Panc1 (cell line): ENCODE measurements at regions not wholly inside any gene's neighbourhood (a gene's known extent, or its start where the extent isn't known, plus 50 kb on each side); places are given as distances from the start of the nearest gene placed in this dataset.

Experiments used
- ATAC-seq: fragments of 200-7000 bp; cut with Tn5 transposase; 2 replicates; pipeline ENCODE4 v1.9.1; 2020; ENCODE audit warnings: mild to moderate bottlenecking, moderate library complexity
- BruUV-seq: library from RNA; stranded (reverse); fragments of 400-500 nt; replicated peaks from 2 replicates; lab custom pipeline; 2021; lab: Mats Ljungman, UMichigan
- CTCF ChIA-PET: fragments of 300-600 bp; sonication (Branson Sonifier 250); formaldehyde crosslinking; loops from one replicate; lab custom pipeline; 2022; ENCODE audit warnings: antibody characterized with exemption; lab: Charles Lee
- POLR2A ChIA-PET: fragments of 300-600 bp; sonication (Branson Sonifier 250); formaldehyde crosslinking; loops from one replicate; lab custom pipeline; 2022; ENCODE audit warnings: antibody characterized with exemption; lab: Charles Lee
- DNase-seq: peaks from one replicate; pipeline ENCODE4 v3.0.0-alpha.2; 2010; ENCODE audit warnings: low read depth, low spot score
- H3K27ac ChIP-seq: 2 replicates; pipeline ENCODE4 v1.5.1; 2011; ENCODE audit warnings: mild to moderate bottlenecking, low read length, inconsistent platforms
- H3K27me3 ChIP-seq: fragments of 200-500 bp; sonication (Bioruptor generic); 2 replicates; pipeline ENCODE4 v1.6.0; 2014; ENCODE audit warnings: low read length, inconsistent platforms; ENCODE audit not compliant: control insufficient read depth, insufficient read depth
- H3K36me3 ChIP-seq: fragments of 200-500 bp; sonication (Bioruptor generic); 2 replicates; pipeline ENCODE4 v1.5.1; 2014; ENCODE audit warnings: inconsistent platforms, mild to moderate bottlenecking, low read length, moderate library complexity; ENCODE audit not compliant: control insufficient read depth, insufficient read depth
- H3K4me1 ChIP-seq: 2 replicates; pipeline ENCODE4 v1.5.1; 2011; ENCODE audit warnings: inconsistent platforms, mild to moderate bottlenecking, low read length, moderate library complexity; ENCODE audit not compliant: control insufficient read depth, insufficient read depth
- H3K4me3 ChIP-seq, 2 experiments: 2 replicates each; pipeline ENCODE4 v1.5.1; 2011 to 2012; ENCODE audit warnings: low read depth in 2 of 2, low read length in 2 of 2, mild to moderate bottlenecking in 2 of 2, inconsistent platforms in 1 of 2, moderate library complexity in 1 of 2
- H3K9me3 ChIP-seq: fragments of 200-500 bp; sonication (Bioruptor generic); 2 replicates; pipeline ENCODE4 v1.5.1; 2014; ENCODE audit warnings: low read depth, mild to moderate bottlenecking, inconsistent platforms, low read length, moderate library complexity; ENCODE audit not compliant: control insufficient read depth, insufficient read depth
- CTCF ChIP-seq: fragments of 450-650 bp; IDR thresholded peaks from 2 replicates; pipeline ENCODE4 v1.5.1; 2017; ENCODE audit warnings: mild to moderate bottlenecking
- POLR2AphosphoS5 ChIP-seq: IDR thresholded peaks from 2 replicates; pipeline ENCODE4 v1.6.1; 2012; ENCODE audit warnings: mild to moderate bottlenecking, low read depth, low read length, moderate library complexity
- REST ChIP-seq, 2 experiments: IDR thresholded peaks; 2 replicates each; pipeline ENCODE4 v1.6.1; 2011 to 2012; ENCODE audit warnings: low read depth in 2 of 2, control low read depth in 1 of 2, low read length in 1 of 2, mild to moderate bottlenecking in 1 of 2, moderate library complexity in 1 of 2; ENCODE audit not compliant: insufficient read depth in 1 of 2
- SIN3A ChIP-seq: IDR thresholded peaks from 2 replicates; pipeline ENCODE4 v1.6.1; 2012; ENCODE audit warnings: low read depth, mild to moderate bottlenecking, low read length, moderate library complexity, borderline replicate concordance; ENCODE audit not compliant: insufficient read depth
- TCF7L2 ChIP-seq: IDR thresholded peaks from 2 replicates; pipeline ENCODE4 v1.6.1; 2011; ENCODE audit warnings: mild to moderate bottlenecking, low read depth, low read length, inconsistent platforms
- in situ Hi-C: cut with HindIII; loops from 2 replicates; pipeline ENCODE4 v1.10.0; 2016; ENCODE audit warnings: low sequenced_read_pairs, low pct_unique_long_range_greater_than_20kb
- intact Hi-C: fragments of 100-400 bp; cut with micrococcal nuclease; formaldehyde crosslinking; loops from one replicate; pipeline ENCODE4 v1.10.0; 2022; ENCODE audit not compliant: unreplicated experiment

- intact Hi-C loops (no loop called here), in situ Hi-C loops (no loop called here)
- no TSS peak for BruUV-seq
- ChIA-PET CTCF (no interaction called here), POLR2A (no interaction called here)
- no peak for DNase-seq
- no peak for TF ChIP-seq CTCF
- TF ChIP-seq TCF7L2 = no peak
- no peak for TF ChIP-seq REST (IDR thresholded peaks at IDR 0.05; ENCODE audit: insufficient read depth in 1 of 2, low read depth in 2 of 2, low read length in 1 of 2)
- TF ChIP-seq SIN3A = no peak
- TF ChIP-seq POLR2AphosphoS5 = no peak
- Histone ChIP-seq H3K4me1 (no peaks in the 10 kb centered on the region), H3K4me3 (no peak overlapping the region), H3K27me3 (no peaks in the 10 kb centered on the region), H3K27ac (no peak overlapping the region), H3K36me3 (no peaks in the 10 kb centered on the region), H3K9me3 (no peaks in the 10 kb centered on the region)
- ATAC-seq = no peak
These were observed 106.7 kb upstream of the ARHGAP24 start for GRCh38 chr4:85368240-85368639.

DNA sequence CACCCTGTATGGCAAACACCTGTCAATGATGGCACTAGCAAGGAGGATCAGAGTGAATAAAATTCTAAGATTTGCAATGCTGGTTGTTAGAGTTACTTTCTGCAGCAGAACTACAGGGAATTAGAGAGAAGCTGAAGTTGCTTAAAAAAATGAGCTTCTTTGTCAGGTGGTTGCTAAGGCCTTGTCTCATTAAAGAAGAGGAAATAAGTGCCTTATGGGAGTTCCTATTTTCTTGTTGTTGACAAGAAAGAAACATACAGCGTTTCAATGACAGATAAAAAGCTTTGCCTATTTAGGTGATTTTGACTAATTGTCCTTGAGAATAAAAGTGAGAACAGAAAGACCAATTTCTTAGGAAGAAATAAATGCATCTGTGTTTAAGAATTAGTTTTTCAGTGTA is 106.0 kb upstream of the ARHGAP24 start:
- Histone ChIP-seq H3K4me3 (no peak overlapping the region), H3K9me3 (no peaks in the 10 kb centered on the region), H3K36me3 (no peaks in the 10 kb centered on the region), H3K4me1 (no peaks in the 10 kb centered on the region), H3K27ac (no peak overlapping the region), H3K27me3 (no peaks in the 10 kb centered on the region)
- ChIA-PET POLR2A (no interaction called here), CTCF (interaction anchor here (0.6 kb wide), 1 partner anchor 402 kb away, joined by 4 read pairs; no protein-coding TSS in a partner anchor)
- in situ Hi-C loops = no loop called here
- intact Hi-C loops = no loop called here
- no peak for TF ChIP-seq REST (IDR thresholded peaks at IDR 0.05; ENCODE audit: insufficient read depth in 1 of 2, low read depth in 2 of 2, low read length in 1 of 2)
- TF ChIP-seq CTCF = no peak
- no peak for TF ChIP-seq TCF7L2
- TF ChIP-seq SIN3A = no peak
- TF ChIP-seq POLR2AphosphoS5 = no peak
- ATAC-seq (no peak), DNase-seq (no peak)
- BruUV-seq = no TSS peak
